HepG2 (cell line): ENCODE measurements at regions not wholly inside any gene's neighbourhood (a gene's known extent, or its start where the extent isn't known, plus 50 kb on each side); places are given as distances from the start of the nearest gene placed in this dataset.

Experiments
- ATAC-seq: fragments of 200-7000 bp; cut with Tn5 transposase; 3 replicates; pipeline ENCODE4 v1.9.1; 2020; ENCODE audit warnings: mild to moderate bottlenecking, moderate library complexity
- BruUV-seq: library from RNA; stranded (reverse); fragments of 400-500 nt; replicated peaks from 2 replicates; lab custom pipeline; 2021; lab: Mats Ljungman, UMichigan
- CTCF ChIA-PET: fragments of 300-600 bp; formaldehyde crosslinking; extraction: SDS; loops from one replicate; lab custom pipeline; 2021; ENCODE audit warnings: low total read pairs, inconsistent platforms, low intra/inter-chr PET ratio; lab: Yijun Ruan, JAX
- POLR2A ChIA-PET: fragments of 350-600 bp; sonication (Branson Sonifier 250); formaldehyde crosslinking; loops from one replicate; lab custom pipeline; 2020; ENCODE audit warnings: antibody characterized with exemption, inconsistent platforms; lab: Yijun Ruan, JAX
- DNase-seq: peaks from one replicate; pipeline ENCODE4 v3.0.0-alpha.2; 2015; ENCODE audit warnings: low spot score
- FAIRE-seq: peaks from 3 replicates; lab custom pipeline; 2011; peaks lifted over from hg19 to GRCh38; lab: Jason Lieb, UNC
- H2AFZ ChIP-seq: one replicate; pipeline ENCODE4 v1.6.1; 2011; ENCODE audit warnings: low read length, inconsistent platforms
- H3K27ac ChIP-seq: fragments of 300-600 bp; 3 replicates; pipeline ENCODE4 v1.8.0; 2011; ENCODE audit warnings: mixed run types, mild to moderate bottlenecking, mixed read lengths, low read length, inconsistent platforms; ENCODE audit not compliant: insufficient read depth; ENCODE audit errors: extremely low read length
- H3K27me3 ChIP-seq, 2 experiments: fragments of 200-600 bp in 1 of 2; 2 replicates in 1 of 2; 3 replicates in 1 of 2; pipeline versions ENCODE4 v1.6.0 to v1.8.0; 2011; ENCODE audit warnings: low read length in 2 of 2, mild to moderate bottlenecking in 2 of 2, moderate library complexity in 2 of 2, inconsistent platforms in 1 of 2; ENCODE audit not compliant: insufficient read depth in 2 of 2, control insufficient read depth in 1 of 2
- H3K36me3 ChIP-seq, 2 experiments: fragments of 200-600 bp in 1 of 2; replicated peaks in 1 of 2; 2 replicates in 1 of 2; 3 replicates in 1 of 2; pipeline versions ENCODE4 v1.5.1 to v1.8.0; 2011; ENCODE audit warnings: low read length in 2 of 2, inconsistent platforms in 1 of 2; ENCODE audit not compliant: insufficient read depth in 2 of 2, control insufficient read depth in 1 of 2
- H3K4me1 ChIP-seq: 2 replicates; pipeline ENCODE4 v1.5.1; 2012; ENCODE audit warnings: low read length, inconsistent platforms; ENCODE audit not compliant: insufficient read depth
- H3K4me2 ChIP-seq: 2 replicates; pipeline ENCODE4 v1.6.0; 2011; ENCODE audit warnings: low read depth, low read length, inconsistent platforms
- H3K4me3 ChIP-seq, 3 experiments: fragments of 200-600 bp in 1 of 3; sonication (generic), shearing (Covaris generic) in 1 of 3; replicated peaks in 1 of 3; 2 replicates each; pipeline ENCODE4 v1.5.1; 2011 to 2016; ENCODE audit warnings: low read length in 3 of 3, inconsistent platforms in 2 of 3, low read depth in 2 of 3, mild to moderate bottlenecking in 2 of 3, control low read depth in 1 of 3, mixed read lengths in 1 of 3; ENCODE audit not compliant: insufficient read depth in 1 of 3
- H3K79me2 ChIP-seq: one replicate; pipeline ENCODE4 v1.6.1; 2011; ENCODE audit warnings: low read length, inconsistent platforms; ENCODE audit not compliant: insufficient read depth
- H3K9ac ChIP-seq: 2 replicates; pipeline ENCODE4 v1.6.0; 2011; ENCODE audit warnings: mild to moderate bottlenecking, low read depth, low read length, inconsistent platforms; ENCODE audit not compliant: insufficient read depth
- H3K9me3 ChIP-seq: 2 replicates; pipeline ENCODE4 v1.5.1; 2012; ENCODE audit warnings: mild to moderate bottlenecking, low read length
- H4K20me1 ChIP-seq: 2 replicates; pipeline ENCODE4 v1.6.0; 2011; ENCODE audit warnings: inconsistent platforms, mild to moderate bottlenecking, low read length, moderate library complexity; ENCODE audit not compliant: insufficient read depth
- DNMT1 ChIP-seq: sonication (generic); formaldehyde crosslinking; IDR thresholded peaks from 2 replicates; pipeline ENCODE4 v1.5.1; 2020; ENCODE audit warnings: mild to moderate bottlenecking, missing genetic modification reagents
- MTF2 ChIP-seq: sonication (generic); formaldehyde crosslinking; IDR thresholded peaks from 2 replicates; pipeline ENCODE4 v1.5.0; 2020; ENCODE audit warnings: missing genetic modification reagents, borderline replicate concordance
- MZF1 ChIP-seq: sonication (generic); formaldehyde crosslinking; IDR thresholded peaks from 2 replicates; pipeline ENCODE4 v1.8.1; 2023; ENCODE audit warnings: mild to moderate bottlenecking, missing genetic modification reagents, borderline replicate concordance
- SAFB2 ChIP-seq: sonication (generic); formaldehyde crosslinking; IDR thresholded peaks from 2 replicates; pipeline ENCODE4 v1.5.1; 2020; ENCODE audit warnings: missing genetic modification reagents, low read depth, mild to moderate bottlenecking, borderline replicate concordance
- SMARCC2 ChIP-seq: fragments of 450-650 bp; IDR thresholded peaks from 2 replicates; pipeline ENCODE4 v1.6.1; 2017; ENCODE audit warnings: antibody characterized with exemption, mild to moderate bottlenecking
- ZNF251 ChIP-seq: sonication (generic); formaldehyde crosslinking; IDR thresholded peaks from 2 replicates; pipeline ENCODE4 v1.9.0; 2021; ENCODE audit warnings: mild to moderate bottlenecking, missing genetic modification reagents
- ZNF253 ChIP-seq: sonication (generic); formaldehyde crosslinking; IDR thresholded peaks from 2 replicates; pipeline ENCODE4 v1.8.0; 2022; ENCODE audit warnings: mild to moderate bottlenecking, missing genetic modification reagents, borderline replicate concordance
- ZNF883 ChIP-seq: sonication (generic); formaldehyde crosslinking; IDR thresholded peaks from 2 replicates; pipeline ENCODE4 v1.5.1; 2020; ENCODE audit warnings: mild to moderate bottlenecking, missing genetic modification reagents; ENCODE audit errors: not compliant biosample characterization
- WGBS: methylation state at CpG from one replicate; pipeline ENCODE4 v1.1.6; 2017; ENCODE audit warnings: low lambda C conversion rate; 5-methylcytosine and 5-hydroxymethylcytosine counted together
- in situ Hi-C: cut with HindIII; loops from 2 replicates; pipeline ENCODE4 v1.10.0; 2017; ENCODE audit warnings: low pct_unique_long_range_greater_than_20kb; ENCODE audit not compliant: extremely low pct_ligation_motif_present
- intact Hi-C: fragments of 100-400 bp; cut with micrococcal nuclease; formaldehyde crosslinking; loops from one replicate; pipeline ENCODE4 v1.10.0; 2022; ENCODE audit not compliant: unreplicated experiment
- TF ChIP-seq, protein P1 (sequence below): sonication (generic); formaldehyde crosslinking; IDR thresholded peaks from 2 replicates; pipeline ENCODE4 v1.8.1; 2022; ENCODE audit warnings: mild to moderate bottlenecking, missing genetic modification reagents
- TF ChIP-seq, protein P2 (sequence below): sonication (generic); formaldehyde crosslinking; IDR thresholded peaks from 2 replicates; pipeline ENCODE4 v1.4.0; 2020; ENCODE audit warnings: missing genetic modification reagents

DNA sequence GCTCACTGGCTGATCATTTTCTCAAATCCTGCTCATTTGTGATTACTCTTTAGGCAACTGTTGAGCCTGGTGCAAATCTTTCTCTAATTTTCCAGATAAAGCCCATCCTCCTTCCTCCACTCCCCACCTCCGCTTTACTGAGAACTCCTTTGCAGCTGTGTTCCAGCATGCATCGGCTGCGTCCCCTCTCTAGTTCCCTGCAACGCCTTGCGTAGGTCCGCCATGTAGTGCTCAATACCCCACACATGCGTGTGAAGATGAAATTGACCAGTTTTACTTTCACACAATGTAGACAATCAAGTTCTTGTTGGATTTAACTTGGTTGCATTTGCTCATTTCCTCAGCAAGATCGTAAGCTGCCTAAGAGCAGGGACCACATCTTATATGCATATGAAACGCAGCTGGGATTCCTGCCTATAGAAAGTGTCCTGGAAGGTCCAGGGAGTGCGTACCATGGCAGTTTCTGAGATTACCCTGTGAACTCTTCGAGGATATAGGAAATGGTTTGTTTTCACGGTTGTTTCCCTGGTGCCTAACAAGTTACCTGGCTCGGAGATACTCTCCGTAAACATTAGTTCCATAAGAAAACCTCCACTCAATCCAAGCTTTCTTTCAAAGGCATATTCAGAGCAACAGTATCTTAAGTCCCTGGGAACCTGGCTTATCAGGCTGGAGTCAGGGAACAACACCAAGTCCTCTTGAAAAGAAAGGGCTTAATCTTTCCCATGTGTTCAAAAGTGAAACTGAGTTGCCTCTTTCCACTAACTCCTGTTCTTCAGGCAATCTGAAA, 766.4 kb upstream of the ID2 start:
- TF ChIP-seq ZNF253 (CRISPR knock-in tag) (no peak), SMARCC2 (no peak), DNMT1 (CRISPR knock-in tag) (no peak), SAFB2 (CRISPR knock-in tag) (no peak)
- TF ChIP-seq, protein P1, sequence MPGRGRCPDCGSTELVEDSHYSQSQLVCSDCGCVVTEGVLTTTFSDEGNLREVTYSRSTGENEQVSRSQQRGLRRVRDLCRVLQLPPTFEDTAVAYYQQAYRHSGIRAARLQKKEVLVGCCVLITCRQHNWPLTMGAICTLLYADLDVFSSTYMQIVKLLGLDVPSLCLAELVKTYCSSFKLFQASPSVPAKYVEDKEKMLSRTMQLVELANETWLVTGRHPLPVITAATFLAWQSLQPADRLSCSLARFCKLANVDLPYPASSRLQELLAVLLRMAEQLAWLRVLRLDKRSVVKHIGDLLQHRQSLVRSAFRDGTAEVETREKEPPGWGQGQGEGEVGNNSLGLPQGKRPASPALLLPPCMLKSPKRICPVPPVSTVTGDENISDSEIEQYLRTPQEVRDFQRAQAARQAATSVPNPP (CRISPR knock-in tag), result no peak
- ATAC-seq (no peak; the same call in 2 of the 3 replicates), DNase-seq (no peak), FAIRE-seq (no peak)
- Histone ChIP-seq H3K4me2 (peak overlapping the region; percentile 55), H3K27ac (no peak overlapping the region), H3K4me3 (peak overlapping the region in 2 of 3 experiments; percentile 21 to 30; a peak in 2 of 6 replicates), H2AFZ (peak overlapping the region; percentile 49), H4K20me1 (no peaks in the 10 kb centered on the region), H3K36me3 (no peaks in the 10 kb centered on the region), H3K27me3 (no peaks in the 10 kb centered on the region), H3K79me2 (no peaks in the 10 kb centered on the region), H3K9ac (peak overlapping the region; percentile 6; the same call in 1 of the 2 replicates), H3K9me3 (no peaks in the 10 kb centered on the region), H3K4me1 (no peaks in the 10 kb centered on the region; the same call in 1 of the 2 replicates)
- intact Hi-C loops (no loop called here), in situ Hi-C loops (no loop called here)
- ChIA-PET POLR2A (no interaction called here), CTCF (no interaction called here)
- WGBS, result 77% methylated on average over 14 of the region's 14 CpGs
- no TSS peak for BruUV-seq

DNA sequence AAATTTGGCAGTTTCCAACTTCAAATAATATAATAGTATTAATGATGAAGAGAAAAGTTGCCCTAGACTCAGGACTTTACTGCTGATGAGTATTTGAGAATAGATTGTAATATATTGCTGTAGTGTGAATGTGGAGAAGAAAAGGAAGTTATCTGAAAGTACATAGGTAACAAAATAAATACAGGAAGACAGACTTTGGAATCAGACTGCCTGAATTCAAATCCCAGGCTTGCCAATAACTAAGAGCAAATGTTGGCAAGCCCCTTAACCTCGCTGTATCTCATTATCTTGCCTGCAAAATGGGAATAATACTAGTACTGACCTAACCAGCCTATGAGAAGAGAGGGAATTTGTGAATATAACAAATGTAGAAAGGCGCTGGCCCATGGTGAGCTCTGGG, 765.2 kb upstream of the ID2 start:
- Histone ChIP-seq H3K9me3 (no peaks in the 10 kb centered on the region), H3K4me2 (no peak overlapping the region), H3K36me3 (no peaks in the 10 kb centered on the region), H3K27me3 (no peaks in the 10 kb centered on the region), H2AFZ (no peak overlapping the region), H3K27ac (no peak overlapping the region), H3K79me2 (no peaks in the 10 kb centered on the region), H3K4me1 (no peaks in the 10 kb centered on the region; the same call in 1 of the 2 replicates), H3K4me3 (no peak overlapping the region), H4K20me1 (no peaks in the 10 kb centered on the region), H3K9ac (no peak overlapping the region)
- TF ChIP-seq MZF1 (CRISPR knock-in tag) (no peak), ZNF251 (CRISPR knock-in tag) (no peak), MTF2 (CRISPR knock-in tag) (no peak), ZNF883 (no peak)
- TF ChIP-seq, protein P2, sequence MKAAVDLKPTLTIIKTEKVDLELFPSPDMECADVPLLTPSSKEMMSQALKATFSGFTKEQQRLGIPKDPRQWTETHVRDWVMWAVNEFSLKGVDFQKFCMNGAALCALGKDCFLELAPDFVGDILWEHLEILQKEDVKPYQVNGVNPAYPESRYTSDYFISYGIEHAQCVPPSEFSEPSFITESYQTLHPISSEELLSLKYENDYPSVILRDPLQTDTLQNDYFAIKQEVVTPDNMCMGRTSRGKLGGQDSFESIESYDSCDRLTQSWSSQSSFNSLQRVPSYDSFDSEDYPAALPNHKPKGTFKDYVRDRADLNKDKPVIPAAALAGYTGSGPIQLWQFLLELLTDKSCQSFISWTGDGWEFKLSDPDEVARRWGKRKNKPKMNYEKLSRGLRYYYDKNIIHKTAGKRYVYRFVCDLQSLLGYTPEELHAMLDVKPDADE, result no peak
- WGBS, result 39% methylated on average over 2 of the region's 2 CpGs
- ATAC-seq (no peak), DNase-seq (no peak), FAIRE-seq (no peak)
- CTCF ChIA-PET, result no interaction called here
- POLR2A ChIA-PET, result no interaction called here
- in situ Hi-C loops (no loop called here), intact Hi-C loops (no loop called here)
- no TSS peak for BruUV-seq
